Heart left ventricle (tissue), 16 donors: ENCODE measurements at regions not wholly inside any gene's neighbourhood (a gene's known extent, or its start where the extent isn't known, plus 50 kb on each side); places are given as distances from the start of the nearest gene placed in this dataset.

Experiments
- ATAC-seq, 4 donors: fragments of 200-7000 bp; cut with Tn5 transposase; one replicate each; pipeline ENCODE4 v1.9.1; 2020 to 2022; ENCODE audit warnings: moderate library complexity in 4 of 4, mild to moderate bottlenecking in 3 of 4, moderate number of reproducible peaks in 1 of 4
- DNase-seq, 5 donors: peaks; one replicate each; pipeline ENCODE4 v3.0.0-alpha.2; 2020
- H3K27ac ChIP-seq, 12 donors: fragments of 200-600 bp; sonication (generic) in 4 of 12; one replicate each; pipeline versions ENCODE4 v1.5.0 to v1.8.0; 2016 to 2022; ENCODE audit warnings: mild to moderate bottlenecking in 2 of 12
- H3K27me3 ChIP-seq, 9 donors: fragments of 200-600 bp; sonication (generic) in 2 of 9; one replicate each; pipeline versions ENCODE4 v1.5.1 to v1.8.0; 2016 to 2022; ENCODE audit warnings: mild to moderate bottlenecking in 3 of 9
- H3K36me3 ChIP-seq, 9 donors: fragments of 200-600 bp; sonication (generic) in 2 of 9; one replicate each; pipeline versions ENCODE4 v1.5.0 to v1.8.0; 2018 to 2022; ENCODE audit warnings: mild to moderate bottlenecking in 2 of 9
- H3K4me1 ChIP-seq, 12 donors: fragments of 200-600 bp; sonication (generic) in 4 of 12; one replicate each; pipeline versions ENCODE4 v1.5.0 to v1.8.0; 2016 to 2022; ENCODE audit warnings: mild to moderate bottlenecking in 3 of 12
- H3K4me3 ChIP-seq, 12 donors: fragments of 200-600 bp; sonication (generic) in 4 of 12; one replicate each; pipeline versions ENCODE4 v1.5.0 to v1.8.0; 2017 to 2022; ENCODE audit warnings: mild to moderate bottlenecking in 9 of 12, moderate library complexity in 4 of 12
- H3K9me3 ChIP-seq, 12 donors: fragments of 200-600 bp; sonication (generic) in 4 of 12; one replicate each; pipeline versions ENCODE4 v1.5.0 to v1.8.0; 2016 to 2022; ENCODE audit warnings: mild to moderate bottlenecking in 1 of 12
- CTCF ChIP-seq, 12 donors: fragments of 200-600 bp; sonication (generic) in 4 of 12; IDR thresholded peaks; one replicate each; pipeline versions ENCODE4 v1.5.0 to v1.8.0; 2018 to 2022; ENCODE audit warnings: antibody characterized with exemption in 12 of 12, mild to moderate bottlenecking in 5 of 12
- POLR2A ChIP-seq, 2 donors: fragments of 450-650 bp; IDR thresholded peaks; one replicate each; pipeline ENCODE4 v1.6.1; 2017; ENCODE audit warnings: antibody characterized with exemption in 2 of 2, mild to moderate bottlenecking in 2 of 2, moderate library complexity in 2 of 2
- WGBS, 4 donors: extraction: QIAGEN DNeasy Blood & Tissue Kit in 2 of 4; methylation state at CpG; one replicate each; pipeline versions ENCODE4 v1.1.5 to v1.1.7; 2013 to 2018; 5-methylcytosine and 5-hydroxymethylcytosine counted together
- intact Hi-C, 10 donors: fragments of 100-400 bp; cut with DNase I; formaldehyde crosslinking; loops; one replicate each; pipeline versions ENCODE4 v1.11.1 to v1.14.2; 2022
- donor health status: ischemic (EF 13 %, LVEDD 7.1; RV severe dilation, severe dysfunction).
- donor health status: healthy with polysubstance abuse.
- donor health status: DM: no; HTN: yes; CAD: no.
- donor health status: DM: no; HTN: no; CAD: no.
- donor health status: ischemic (EF 25% LVEDD 6.9; RV normal size, moderate dysfunction).
- donor health status: ischemic (EF 25% LVEDD 5.7; RV mildly dilated, moderate dysfunction).
- donor health status: healthy.
- donor health status: DM: yes; HTN: yes; CAD: no.
- donor health status: ischemic (EF 35%, LVEDD 5.7; RV mildly dilated, moderate dysfunction).
- donor health status: nonischemic (EF 11% LVEDD 7.7; RV severe dilation, severe dysfunction).
- donor health status: DM: yes; HTN: yes; CAD: no.
- donor health status: PGD.
- donor health status: ischemic (EF 29% LVEDD 5.4; RV normal size, mild dysfunction).
- donor health status: nonischemic (EF 23%, LVEDD 6.1; RV moderate dilation, normal function).

GRCh38 chr22:27689664-27690063 lies 111.9 kb downstream of the MN1 start:
- no peak for ATAC-seq

GRCh38 chr22:27690599-27690998 lies 111.0 kb downstream of the MN1 start:
- no peak for ATAC-seq

More at GRCh38 chr22:27689664-27690063, 111.9 kb downstream of the MN1 start:
- Histone ChIP-seq H3K9me3 (peaks cover 0 to 25% (median 0%) of the 10 kb centered on the region in 12 donors), H3K4me3 (no peak overlapping the region), H3K27me3 (no peaks in the 10 kb centered on the region), H3K27ac (no peak overlapping the region), H3K4me1 (peaks cover 0 to 28% (median 17%) of the 10 kb centered on the region in 12 donors), H3K36me3 (no peaks in the 10 kb centered on the region)
- no peak for TF ChIP-seq POLR2A (IDR thresholded peaks at IDR 0.05)
- DNase-seq = no peak
- WGBS, 4 donors = 89 to 97% (median 96%) methylated on average over 1 of the region's 1 CpG
- intact Hi-C loops = loop anchor here in 3 of 10 donors (5.0 to 10.0 kb wide), 2 partner anchors 52 to 55 kb away; no protein-coding TSS in a partner anchor

GRCh38 chr22:27692243-27692642 lies 109.3 kb downstream of the MN1 start:
- WGBS, 4 donors = 80 to 86% (median 85%) methylated on average over 4 of the region's 4 CpGs
- intact Hi-C loops = no loop called here

More at GRCh38 chr22:27690599-27690998, 111.0 kb downstream of the MN1 start:
- Histone ChIP-seq H3K36me3 (no peaks in the 10 kb centered on the region), H3K4me1 (peaks cover 0 to 19% (median 14%) of the 10 kb centered on the region in 12 donors), H3K9me3 (peaks cover 0 to 25% (median 0%) of the 10 kb centered on the region in 12 donors), H3K27me3 (no peaks in the 10 kb centered on the region), H3K27ac (no peak overlapping the region), H3K4me3 (no peak overlapping the region)
- intact Hi-C loops = no loop called here
- 75 to 91% (median 85%) methylated on average over 3 of the region's 3 CpGs for WGBS, 4 donors
- DNase-seq = no peak
- TF ChIP-seq CTCF (IDR thresholded peaks at IDR 0.05) (no peak), POLR2A (IDR thresholded peaks at IDR 0.05) (no peak)

GRCh38 chr22:27695925-27696324 lies 105.6 kb downstream of the MN1 start:
- H3K27me3 ChIP-seq = no peaks in the 10 kb centered on the region
- no peak for ATAC-seq
- peaks cover 0 to 9% (median 2%) of the 10 kb centered on the region in 12 donors for H3K9me3 ChIP-seq
- H3K36me3 ChIP-seq = no peaks in the 10 kb centered on the region
- TF ChIP-seq CTCF (IDR thresholded peaks at IDR 0.05) (no peak), POLR2A (IDR thresholded peaks at IDR 0.05) (no peak)
- 75 to 79% (median 77%) methylated on average over 3 of the region's 3 CpGs for WGBS, 4 donors
- H3K4me1 ChIP-seq = no peaks in the 10 kb centered on the region
- no peak overlapping the region for H3K4me3 ChIP-seq
- no peak for DNase-seq
- intact Hi-C loops = no loop called here
- H3K27ac ChIP-seq = no peak overlapping the region

More at GRCh38 chr22:27692243-27692642, 109.3 kb downstream of the MN1 start:
- TF ChIP-seq CTCF (IDR thresholded peaks at IDR 0.05) (no peak), POLR2A (IDR thresholded peaks at IDR 0.05) (no peak)
- H3K4me1 ChIP-seq = peaks cover 0 to 3% (median under 1%) of the 10 kb centered on the region in 12 donors
- H3K4me3 ChIP-seq = no peak overlapping the region
- no peaks in the 10 kb centered on the region for H3K36me3 ChIP-seq
- H3K27ac ChIP-seq = no peak overlapping the region
- no peak for DNase-seq
- no peaks in the 10 kb centered on the region for H3K27me3 ChIP-seq
- no peak for ATAC-seq
- H3K9me3 ChIP-seq = peaks cover 0 to 25% (median 2%) of the 10 kb centered on the region in 12 donors

- H3K36me3 ChIP-seq = no peaks in the 10 kb centered on the region
- no peaks in the 10 kb centered on the region for H3K27me3 ChIP-seq
- ATAC-seq (no peak), DNase-seq (no peak)
- no peak overlapping the region for H3K4me3 ChIP-seq
- no peak for TF ChIP-seq POLR2A (IDR thresholded peaks at IDR 0.05)
- TF ChIP-seq CTCF (IDR thresholded peaks at IDR 0.05) = no peak
- no peak overlapping the region for H3K27ac ChIP-seq
- H3K4me1 ChIP-seq = no peaks in the 10 kb centered on the region
- intact Hi-C loops = no loop called here
- peaks cover 0 to 18% (median 6%) of the 10 kb centered on the region in 12 donors for H3K9me3 ChIP-seq
- WGBS, 4 donors = 81 to 85% (median 85%) methylated on average over 2 to 8 of the region's 8 CpGs
These were observed 103.7 kb downstream of the MN1 start for GRCh38 chr22:27697888-27698287.
